Fibroblast of villous mesenchyme (primary cell): ENCODE measurements at regions not wholly inside any gene's neighbourhood (a gene's known extent, or its start where the extent isn't known, plus 50 kb on each side); places are given as distances from the start of the nearest gene placed in this dataset.
A peak's percentile ranks its signal among the peaks of the same experiment; 100 is the strongest.
"Not testable (repeated sequence)": the region's sequence is repeated elsewhere in the genome, so short reads cannot be mapped to it uniquely, and the experiment has no call there.

Experiments
- DNase-seq: peaks from one replicate; pipeline ENCODE4 v3.0.0-alpha.2; 2010; ENCODE audit warnings: low read depth
- H3K4me3 ChIP-seq: 2 replicates; pipeline ENCODE4 v1.5.1; 2011; ENCODE audit warnings: low read depth, mild to moderate bottlenecking, low read length
- CTCF ChIP-seq: IDR thresholded peaks from 2 replicates; pipeline ENCODE4 v1.5.1; 2012; ENCODE audit warnings: low read depth, mild to moderate bottlenecking, low read length; ENCODE audit not compliant: insufficient read depth

- no peak overlapping the region for H3K4me3 ChIP-seq
- no peak for DNase-seq
- TF ChIP-seq CTCF, result no peak
Observed at GRCh38 chr1:81187635-81188034, 613.1 kb upstream of the ADGRL2 start.

- DNase-seq, result no peak
- no peak for TF ChIP-seq CTCF
- H3K4me3 ChIP-seq, result no peak overlapping the region
Observed at GRCh38 chr1:81186261-81186660, 614.5 kb upstream of the ADGRL2 start.

GRCh38 chr1:81183553-81183952 lies 617.2 kb upstream of the ADGRL2 start:
- TF ChIP-seq CTCF, result no peak
- no peak overlapping the region for H3K4me3 ChIP-seq
- no peak for DNase-seq

GRCh38 chr1:81183051-81183450 lies 617.7 kb upstream of the ADGRL2 start:
- DNase-seq, result no peak
- no peak for TF ChIP-seq CTCF
- H3K4me3 ChIP-seq, result no peak overlapping the region

- H3K4me3 ChIP-seq, result no peak overlapping the region
- no peak for TF ChIP-seq CTCF
- DNase-seq, result peak; percentile 85
Observed at GRCh38 chr1:81179242-81179641, 621.5 kb upstream of the ADGRL2 start.

- DNase-seq, H3K4me3 ChIP-seq: not testable (repeated sequence)
Observed at GRCh38 chr1:81178431-81179093, 622.2 kb upstream of the ADGRL2 start.

GRCh38 chr1:81174811-81175476 lies 625.8 kb upstream of the ADGRL2 start:
- no peak for DNase-seq
- no peak overlapping the region for H3K4me3 ChIP-seq
- no peak for TF ChIP-seq CTCF
